H9 (cell line): ENCODE measurements at regions not wholly inside any gene's neighbourhood (a gene's known extent, or its start where the extent isn't known, plus 50 kb on each side); places are given as distances from the start of the nearest gene placed in this dataset.

Experiments used
- DNase-seq: peaks from one replicate; pipeline ENCODE4 v3.0.0-alpha.2; 2017
- H2AFZ ChIP-seq: one replicate; pipeline ENCODE4 v1.6.1; 2013; ENCODE audit warnings: mild to moderate bottlenecking, low read length, control low read depth, moderate library complexity
- H2AK5ac ChIP-seq: 2 replicates; pipeline ENCODE4 v1.6.1; 2013; ENCODE audit warnings: low read length, control low read depth, mixed read lengths; ENCODE audit not compliant: insufficient read length
- H2BK120ac ChIP-seq: one replicate; pipeline ENCODE4 v1.6.1; 2013; ENCODE audit warnings: low read depth, mild to moderate bottlenecking, low read length, control low read depth, inconsistent platforms; ENCODE audit not compliant: poor library complexity, severe bottlenecking
- H2BK12ac ChIP-seq: 2 replicates; pipeline ENCODE4 v1.6.1; 2013; ENCODE audit warnings: low read length, control low read depth, mixed read lengths, low read depth; ENCODE audit not compliant: insufficient read length
- H2BK15ac ChIP-seq: 2 replicates; pipeline ENCODE4 v1.6.1; 2013; ENCODE audit warnings: low read depth, low read length, control low read depth
- H2BK20ac ChIP-seq: one replicate; pipeline ENCODE4 v1.6.1; 2013; ENCODE audit warnings: low read depth, mild to moderate bottlenecking, low read length, control low read depth, inconsistent platforms; ENCODE audit not compliant: poor library complexity, severe bottlenecking
- H2BK5ac ChIP-seq: 2 replicates; pipeline ENCODE4 v1.6.1; 2013; ENCODE audit warnings: low read length, control low read depth, mixed read lengths; ENCODE audit not compliant: insufficient read length
- H3K14ac ChIP-seq: 2 replicates; pipeline ENCODE4 v1.6.1; 2013; ENCODE audit warnings: low read length, control low read depth; ENCODE audit not compliant: insufficient read depth
- H3K18ac ChIP-seq: 2 replicates; pipeline ENCODE4 v1.6.1; 2013; ENCODE audit warnings: low read depth, mild to moderate bottlenecking, mixed read lengths, low read length, control low read depth; ENCODE audit not compliant: insufficient read length
- H3K23ac ChIP-seq: 2 replicates; pipeline ENCODE4 v1.6.1; 2013; ENCODE audit warnings: low read length, control low read depth, mixed read lengths, low read depth; ENCODE audit not compliant: insufficient read length
- H3K23me2 ChIP-seq: 2 replicates; pipeline ENCODE4 v1.6.1; 2013; ENCODE audit warnings: low read depth, mild to moderate bottlenecking, mixed read lengths, low read length, control low read depth; ENCODE audit not compliant: insufficient read length, poor library complexity, severe bottlenecking
- H3K27ac ChIP-seq: 2 replicates; pipeline ENCODE4 v1.5.1; 2013; ENCODE audit warnings: low read length, control low read depth, mixed read lengths, low read depth; ENCODE audit not compliant: insufficient read length
- H3K27me3 ChIP-seq: 2 replicates; pipeline ENCODE4 v1.6.1; 2013; ENCODE audit warnings: low read length, control low read depth, inconsistent platforms; ENCODE audit not compliant: insufficient read depth
- H3K4ac ChIP-seq: 2 replicates; pipeline ENCODE4 v1.6.1; 2013; ENCODE audit warnings: low read depth, mild to moderate bottlenecking, control low read depth, inconsistent platforms, low read length, moderate library complexity
- H3K4me1 ChIP-seq: 2 replicates; pipeline ENCODE4 v1.6.1; 2013; ENCODE audit warnings: low read length, control low read depth, inconsistent platforms; ENCODE audit not compliant: insufficient read depth
- H3K4me2 ChIP-seq: 2 replicates; pipeline ENCODE4 v1.6.1; 2013; ENCODE audit warnings: low read length, control low read depth, mixed read lengths; ENCODE audit not compliant: insufficient read length, insufficient read depth
- H3K56ac ChIP-seq: 2 replicates; pipeline ENCODE4 v1.6.1; 2013; ENCODE audit warnings: low read depth, mild to moderate bottlenecking, mixed read lengths, low read length, control low read depth; ENCODE audit not compliant: insufficient read length
- H3K79me1 ChIP-seq: 2 replicates; pipeline ENCODE4 v1.6.1; 2013; ENCODE audit warnings: low read depth, mild to moderate bottlenecking, moderate library complexity, low read length, control low read depth, inconsistent platforms; ENCODE audit not compliant: insufficient read depth, poor library complexity, severe bottlenecking
- H3K79me2 ChIP-seq: 2 replicates; pipeline ENCODE4 v1.6.1; 2013; ENCODE audit warnings: low read length, control low read depth, inconsistent platforms; ENCODE audit not compliant: insufficient read depth
- H3K9ac ChIP-seq: 2 replicates; pipeline ENCODE4 v1.6.1; 2013; ENCODE audit warnings: low read length, control low read depth, mixed read lengths; ENCODE audit not compliant: insufficient read length; ENCODE audit errors: extremely low read depth
- H3K9me3 ChIP-seq: one replicate; pipeline ENCODE4 v1.6.1; 2013; ENCODE audit warnings: low read depth, low read length, inconsistent platforms; ENCODE audit not compliant: control insufficient read depth
- H3T11ph ChIP-seq: one replicate; pipeline ENCODE4 v1.6.1; 2013; ENCODE audit warnings: mild to moderate bottlenecking, low read length, control low read depth, inconsistent platforms
- H4K20me1 ChIP-seq: one replicate; pipeline ENCODE4 v1.6.1; 2013; ENCODE audit not compliant: control insufficient read depth, insufficient read length, insufficient read depth
- H4K5ac ChIP-seq: 2 replicates; pipeline ENCODE4 v1.6.1; 2013; ENCODE audit warnings: low read depth, mild to moderate bottlenecking, mixed read lengths, low read length, control low read depth; ENCODE audit not compliant: insufficient read length
- H4K8ac ChIP-seq: replicated peaks from 2 replicates; pipeline ENCODE4 v1.6.1; 2013; ENCODE audit warnings: low read length, control low read depth, mixed read lengths, low read depth; ENCODE audit not compliant: insufficient read length
- H4K91ac ChIP-seq: 2 replicates; pipeline ENCODE4 v1.6.1; 2013; ENCODE audit warnings: low read depth, mild to moderate bottlenecking, moderate library complexity, mixed read lengths, low read length, control low read depth; ENCODE audit not compliant: insufficient read length
- H3K27ac Mint-ChIP-seq, 3 experiments: 2 replicates in 2 of 3; 3 replicates in 1 of 3; pipeline ENCODE4 v1.8.0; 2020 to 2021; ENCODE audit warnings: mixed read lengths in 3 of 3, mild to moderate bottlenecking in 1 of 3, moderate library complexity in 1 of 3
- H3K27me3 Mint-ChIP-seq: 2 replicates; pipeline ENCODE4 v1.8.0; 2021; ENCODE audit warnings: low read depth, mild to moderate bottlenecking, moderate library complexity, mixed read lengths
- H3K36me3 Mint-ChIP-seq, 3 experiments: 2 replicates in 2 of 3; 3 replicates in 1 of 3; pipeline ENCODE4 v1.8.0; 2020 to 2021; ENCODE audit warnings: low read depth in 3 of 3, mixed read lengths in 3 of 3; ENCODE audit not compliant: insufficient read depth in 1 of 3
- H3K4me1 Mint-ChIP-seq, 2 experiments: 2 replicates each; pipeline ENCODE4 v1.8.0; 2020; ENCODE audit warnings: mixed read lengths in 2 of 2
- H3K4me3 Mint-ChIP-seq, 2 experiments: 2 replicates in 1 of 2; 3 replicates in 1 of 2; pipeline ENCODE4 v1.8.0; 2020 to 2021; ENCODE audit warnings: mild to moderate bottlenecking in 2 of 2, mixed read lengths in 2 of 2, moderate library complexity in 1 of 2
- H3K9me3 Mint-ChIP-seq, 2 experiments: 2 replicates in 1 of 2; 3 replicates in 1 of 2; pipeline ENCODE4 v1.8.0; 2020; ENCODE audit warnings: mild to moderate bottlenecking in 2 of 2, mixed read lengths in 2 of 2, moderate library complexity in 1 of 2
- WGBS: extraction: QIAGEN DNeasy Blood & Tissue Kit; methylation state at CpG from one replicate; pipeline ENCODE4 v1.1.7; 2013; ENCODE audit warnings: missing lambda C conversion rate, low lambda C conversion rate, mixed read lengths; ENCODE audit not compliant: insufficient read length; ENCODE audit errors: extremely low coverage; 5-methylcytosine and 5-hydroxymethylcytosine counted together
- TF ChIP-seq, protein P1 (sequence below): fragments of 200-600 bp; sonication (generic); conservative IDR thresholded peaks from 3 replicates; pipeline ENCODE4 v1.8.0; 2021; ENCODE audit warnings: antibody characterized with exemption, mild to moderate bottlenecking

DNA sequence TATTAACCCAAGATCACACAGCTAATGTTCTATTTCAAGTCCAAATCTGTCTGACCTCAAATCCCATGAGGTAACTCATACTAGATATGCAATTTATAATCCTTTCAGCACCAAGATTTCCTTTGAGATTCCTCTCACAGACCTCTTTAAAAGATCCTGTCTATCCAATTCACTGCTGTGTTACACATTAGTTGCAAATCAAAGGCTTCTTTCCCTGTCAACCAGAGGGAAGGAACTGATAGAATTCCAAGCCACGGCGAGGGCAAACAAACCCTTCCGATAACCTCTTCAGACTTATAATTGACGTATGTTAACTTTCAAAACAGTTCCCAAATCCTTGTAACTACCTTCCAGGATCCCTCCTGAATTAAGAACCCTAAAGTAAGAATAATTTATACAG lies 168.9 kb downstream of the DRD1 start:
- H3K4ac ChIP-seq, result no peak overlapping the region
- H4K8ac ChIP-seq, result no peak overlapping the region
- TF ChIP-seq, protein P1, sequence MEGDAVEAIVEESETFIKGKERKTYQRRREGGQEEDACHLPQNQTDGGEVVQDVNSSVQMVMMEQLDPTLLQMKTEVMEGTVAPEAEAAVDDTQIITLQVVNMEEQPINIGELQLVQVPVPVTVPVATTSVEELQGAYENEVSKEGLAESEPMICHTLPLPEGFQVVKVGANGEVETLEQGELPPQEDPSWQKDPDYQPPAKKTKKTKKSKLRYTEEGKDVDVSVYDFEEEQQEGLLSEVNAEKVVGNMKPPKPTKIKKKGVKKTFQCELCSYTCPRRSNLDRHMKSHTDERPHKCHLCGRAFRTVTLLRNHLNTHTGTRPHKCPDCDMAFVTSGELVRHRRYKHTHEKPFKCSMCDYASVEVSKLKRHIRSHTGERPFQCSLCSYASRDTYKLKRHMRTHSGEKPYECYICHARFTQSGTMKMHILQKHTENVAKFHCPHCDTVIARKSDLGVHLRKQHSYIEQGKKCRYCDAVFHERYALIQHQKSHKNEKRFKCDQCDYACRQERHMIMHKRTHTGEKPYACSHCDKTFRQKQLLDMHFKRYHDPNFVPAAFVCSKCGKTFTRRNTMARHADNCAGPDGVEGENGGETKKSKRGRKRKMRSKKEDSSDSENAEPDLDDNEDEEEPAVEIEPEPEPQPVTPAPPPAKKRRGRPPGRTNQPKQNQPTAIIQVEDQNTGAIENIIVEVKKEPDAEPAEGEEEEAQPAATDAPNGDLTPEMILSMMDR, result no peak

More for the DNA sequence above, 168.9 kb downstream of the DRD1 start:
- Histone ChIP-seq H3K23me2 (no peaks in the 10 kb centered on the region), H4K91ac (no peak overlapping the region), H2BK5ac (no peak overlapping the region), H2BK20ac (no peak overlapping the region), H3K56ac (no peak overlapping the region), H3K27ac (no peak overlapping the region), H2AFZ (no peak overlapping the region), H2BK15ac (no peak overlapping the region), H3K79me2 (no peaks in the 10 kb centered on the region), H2AK5ac (no peak overlapping the region), H4K5ac (no peak overlapping the region), H2BK120ac (no peak overlapping the region), H3K4me1 (no peaks in the 10 kb centered on the region), H3K9ac (no peak overlapping the region), H4K20me1 (no peaks in the 10 kb centered on the region), H3K18ac (no peak overlapping the region), H3T11ph (no peak overlapping the region), H3K4me2 (no peak overlapping the region), H3K9me3 (no peaks in the 10 kb centered on the region), H2BK12ac (no peak overlapping the region), H3K23ac (no peak overlapping the region), H3K14ac (no peak overlapping the region), H3K79me1 (no peaks in the 10 kb centered on the region), H3K27me3 (no peaks in the 10 kb centered on the region; the same call in 1 of the 2 replicates)
- no peaks in the 10 kb centered on the region for H3K4me1 Mint-ChIP-seq
- DNase-seq, result no peak
- H3K27me3 Mint-ChIP-seq, result peaks cover 15% of the 10 kb centered on the region
- peaks cover 0 to 3% of the 10 kb centered on the region in 2 experiments; a peak in 1 of 5 replicates for H3K9me3 Mint-ChIP-seq
- H3K36me3 Mint-ChIP-seq, result no peaks in the 10 kb centered on the region; a peak in 1 of 7 replicates
- H3K4me3 Mint-ChIP-seq, result no peak overlapping the region
- H3K27ac Mint-ChIP-seq, result no peak overlapping the region; a peak in 1 of 7 replicates
- WGBS, result no CpG with 5 or more reads among the region's 4 CpGs
